NCI-H2081 (cell line): ENCODE measurements at regions not wholly inside any gene's neighbourhood (a gene's known extent, or its start where the extent isn't known, plus 50 kb on each side); places are given as distances from the start of the nearest gene placed in this dataset.

Experiments
- DNase-seq, 2 experiments: peaks; one replicate each; lab custom pipeline; 2025; lab: John Stamatoyannopoulos, UW

GRCh38 chr3:25292036-25292435 lies 136.0 kb upstream of the RARB start:
- no peak for DNase-seq

- DNase-seq = no peak
These were observed 135.5 kb upstream of the RARB start for GRCh38 chr3:25292595-25292994.

GRCh38 chr3:25293736-25294135 lies 134.3 kb upstream of the RARB start:
- DNase-seq = no peak

- no peak for DNase-seq
These were observed 133.8 kb upstream of the RARB start for GRCh38 chr3:25294169-25294805.

GRCh38 chr3:25297667-25298585 lies 130.1 kb upstream of the RARB start:
- DNase-seq = no peak

GRCh38 chr3:25300141-25300540 lies 127.9 kb upstream of the RARB start:
- no peak for DNase-seq

GRCh38 chr3:25304916-25305315 lies 123.1 kb upstream of the RARB start:
- DNase-seq = no peak

- DNase-seq = no peak
These were observed 122.0 kb upstream of the RARB start for GRCh38 chr3:25306066-25306465.

GRCh38 chr3:25306705-25307104 lies 121.4 kb upstream of the RARB start:
- DNase-seq = no peak

- no peak for DNase-seq
These were observed 114.8 kb upstream of the RARB start for GRCh38 chr3:25313286-25313685.

- no peak for DNase-seq
These were observed 103.0 kb upstream of the RARB start for GRCh38 chr3:25324954-25325655.

- no peak for DNase-seq
These were observed 92.7 kb upstream of the RARB start for GRCh38 chr3:25335356-25335755.

- peak in 1 of 2 experiments; percentile 29 for DNase-seq
These were observed 89.8 kb upstream of the RARB start for GRCh38 chr3:25338158-25338725.

GRCh38 chr3:25339225-25339624 lies 88.8 kb upstream of the RARB start:
- DNase-seq = no peak

- no peak for DNase-seq
These were observed 83.4 kb upstream of the RARB start for GRCh38 chr3:25344670-25345069.

- DNase-seq = no peak
These were observed 79.0 kb upstream of the RARB start for GRCh38 chr3:25349095-25349494.

GRCh38 chr3:25349828-25350724 lies 78.0 kb upstream of the RARB start:
- DNase-seq = no peak

GRCh38 chr3:25350725-25351114 lies 77.3 kb upstream of the RARB start:
- no peak for DNase-seq

GRCh38 chr3:25354071-25354470 lies 74.0 kb upstream of the RARB start:
- DNase-seq = no peak

GRCh38 chr3:25355034-25355885 lies 72.8 kb upstream of the RARB start:
- no peak for DNase-seq
